ENCODE measurements at regions not wholly inside any gene's neighbourhood (a gene's known extent, or its start where the extent isn't known, plus 50 kb on each side); places are given as distances from the start of the nearest gene placed in this dataset.

DNA sequence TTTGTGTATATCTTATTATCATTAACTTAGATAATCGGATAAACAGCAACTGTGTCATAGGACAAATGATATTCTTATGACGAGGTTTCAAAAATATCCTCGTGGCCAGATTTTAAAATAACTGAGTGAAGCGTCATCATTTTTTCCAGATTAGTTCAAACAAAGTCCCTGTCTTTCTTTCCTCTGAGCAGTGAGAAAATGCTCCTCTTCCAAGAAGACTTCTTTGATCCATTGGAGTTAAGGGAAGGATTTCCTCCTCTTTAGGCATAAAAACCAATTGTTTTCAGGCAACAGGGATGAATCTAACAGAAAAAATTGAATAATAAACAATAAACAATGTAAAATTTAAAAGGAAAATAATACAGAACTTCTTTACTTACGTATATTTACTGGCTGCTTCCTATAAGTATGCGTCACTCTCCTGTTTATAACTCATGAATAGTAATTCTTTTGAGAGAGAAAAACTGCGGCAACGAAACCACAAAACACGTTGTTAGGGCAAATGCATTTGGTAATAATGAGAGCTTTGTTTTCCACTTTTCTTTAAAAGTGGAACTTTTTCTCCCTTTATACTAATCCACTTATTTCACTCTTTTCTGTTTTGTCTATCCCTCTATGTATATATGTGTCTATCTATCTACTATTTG, 419.4 kb upstream of the ONECUT1 start:
- Histone ChIP-seq H3K27ac (ENCODE audit: low read depth in 1 of 2, low read length in 2 of 2) (no peak overlapping the region), H3K36me3 (replicated peaks in 1 of 2; ENCODE audit: control insufficient read depth in 1 of 2, insufficient read depth in 2 of 2, low read length in 2 of 2) (no peaks in the 10 kb centered on the region), H3K9me3 (replicated peaks in 1 of 2; ENCODE audit: control insufficient read depth in 1 of 2, insufficient read depth in 1 of 2, low read length in 2 of 2) (no peaks in the 10 kb centered on the region), H3K27me3 (ENCODE audit: control insufficient read depth in 2 of 2, insufficient read depth in 2 of 2, low read length in 2 of 2) (no peaks in the 10 kb centered on the region), H3K4me3 (replicated peaks in 1 of 3; ENCODE audit: low read depth in 2 of 3, low read length in 3 of 3) (no peak overlapping the region), H3K4me1 (ENCODE audit: control insufficient read depth in 1 of 2, insufficient read depth in 2 of 2, low read length in 2 of 2) (no peaks in the 10 kb centered on the region), H2AFZ (ENCODE audit: insufficient read depth, low read depth, low read length, poor library complexity, severe bottlenecking) (no peak overlapping the region), H3K4me2 (replicated peaks; ENCODE audit: extremely low read depth, low read length, poor library complexity, severe bottlenecking) (no peak overlapping the region), H4K20me1 (ENCODE audit: insufficient read depth, low read length) (no peaks in the 10 kb centered on the region), H3K9ac (ENCODE audit: insufficient read depth, low read length, poor library complexity, severe bottlenecking) (no peak overlapping the region), H3K79me2 (ENCODE audit: insufficient read depth, low read length) (no peaks in the 10 kb centered on the region)
- intact Hi-C loops (cut with micrococcal nuclease) = no loop called here
- no CpG with 5 or more reads among the region's 9 CpGs for WGBS (ENCODE audit: insufficient coverage)
- no peak overlapping the region for H3K4me3 Mint-ChIP-seq
- H3K9me3 Mint-ChIP-seq = peaks cover 0 to 2% (median 0%) of the 10 kb centered on the region in 7 donors
- no peak for DNase-seq
- no peaks in the 10 kb centered on the region for H3K27me3 Mint-ChIP-seq (ENCODE audit: low read depth in 3 of 3)
- no peak for TF ChIP-seq CTCF (IDR thresholded peaks at IDR 0.05)
- no peaks in the 10 kb centered on the region for H3K4me1 Mint-ChIP-seq
- H3K27ac Mint-ChIP-seq = no peak overlapping the region
- no peaks in the 10 kb centered on the region for H3K36me3 Mint-ChIP-seq

DNA sequence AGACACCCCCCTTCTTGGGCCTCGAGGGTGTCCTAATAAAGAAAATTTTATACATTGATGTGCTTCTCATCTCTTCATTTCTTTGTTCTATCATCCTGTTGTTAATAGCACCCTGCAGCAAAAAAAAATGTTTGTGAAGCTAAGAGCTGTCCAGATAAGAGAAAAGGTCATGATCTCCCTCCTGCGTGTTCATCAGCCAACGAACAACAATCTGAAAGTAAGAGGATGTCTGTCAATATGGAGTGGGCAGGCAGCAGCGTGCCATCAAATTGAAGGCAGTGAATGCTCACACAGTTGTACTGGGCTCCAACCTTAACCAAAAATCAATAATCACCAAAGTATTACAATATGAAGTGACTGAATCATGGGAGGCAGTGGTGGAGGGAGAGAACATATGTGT, 418.6 kb upstream of the ONECUT1 start:
- Mint-ChIP-seq H3K27ac (no peak overlapping the region), H3K4me3 (no peak overlapping the region), H3K36me3 (no peaks in the 10 kb centered on the region), H3K9me3 (peaks cover 0 to 2% (median 0%) of the 10 kb centered on the region in 7 donors), H3K27me3 (ENCODE audit: low read depth in 3 of 3) (no peaks in the 10 kb centered on the region), H3K4me1 (no peaks in the 10 kb centered on the region)
- TF ChIP-seq CTCF (IDR thresholded peaks at IDR 0.05) = no peak
- H3K4me3 ChIP-seq (replicated peaks in 1 of 3; ENCODE audit: low read depth in 2 of 3, low read length in 3 of 3) = no peak overlapping the region
- no peaks in the 10 kb centered on the region for H3K36me3 ChIP-seq (replicated peaks in 1 of 2; ENCODE audit: control insufficient read depth in 1 of 2, insufficient read depth in 2 of 2, low read length in 2 of 2)
- no peak overlapping the region for H3K27ac ChIP-seq (ENCODE audit: low read depth in 1 of 2, low read length in 2 of 2)
- no peak for DNase-seq
- H3K27me3 ChIP-seq (ENCODE audit: control insufficient read depth in 2 of 2, insufficient read depth in 2 of 2, low read length in 2 of 2) = no peaks in the 10 kb centered on the region
- H3K79me2 ChIP-seq (ENCODE audit: insufficient read depth, low read length) = no peaks in the 10 kb centered on the region
- H3K9ac ChIP-seq (ENCODE audit: insufficient read depth, low read length, poor library complexity, severe bottlenecking) = no peak overlapping the region
- WGBS (ENCODE audit: insufficient coverage) = 100% methylated on average over 2 of the region's 4 CpGs
- H3K9me3 ChIP-seq (replicated peaks in 1 of 2; ENCODE audit: control insufficient read depth in 1 of 2, insufficient read depth in 1 of 2, low read length in 2 of 2) = no peaks in the 10 kb centered on the region
- H4K20me1 ChIP-seq (ENCODE audit: insufficient read depth, low read length) = no peaks in the 10 kb centered on the region
- intact Hi-C loops (cut with micrococcal nuclease) = no loop called here
- no peak overlapping the region for H2AFZ ChIP-seq (ENCODE audit: insufficient read depth, low read depth, low read length, poor library complexity, severe bottlenecking)
- H3K4me2 ChIP-seq (replicated peaks; ENCODE audit: extremely low read depth, low read length, poor library complexity, severe bottlenecking) = no peak overlapping the region
- no peaks in the 10 kb centered on the region for H3K4me1 ChIP-seq (ENCODE audit: control insufficient read depth in 1 of 2, insufficient read depth in 2 of 2, low read length in 2 of 2)

Data from CD14-positive monocyte (primary cell).